BE2C (cell line): ENCODE measurements at regions not wholly inside any gene's neighbourhood (a gene's known extent, or its start where the extent isn't known, plus 50 kb on each side); places are given as distances from the start of the nearest gene placed in this dataset.

Source experiments
- DNase-seq: peaks from one replicate; pipeline ENCODE4 v3.0.0-alpha.2; 2020
- H3K27me3 ChIP-seq: fragments of 250-450 bp; sonication (Bioruptor Pico); 2 replicates; pipeline ENCODE4 v1.5.1; 2020; ENCODE audit warnings: mild to moderate bottlenecking
- H3K36me3 ChIP-seq: fragments of 250-450 bp; sonication (Bioruptor Pico); 2 replicates; pipeline ENCODE4 v1.5.1; 2020; ENCODE audit warnings: mild to moderate bottlenecking
- H3K4me1 ChIP-seq: fragments of 250-450 bp; sonication (Bioruptor Pico); 2 replicates; pipeline ENCODE4 v1.5.1; 2020
- H3K4me3 ChIP-seq: 2 replicates; pipeline ENCODE4 v1.5.1; 2011; ENCODE audit warnings: low read depth, low read length
- H3K9me3 ChIP-seq: fragments of 250-450 bp; sonication (Bioruptor Pico); 2 replicates; pipeline ENCODE4 v1.5.1; 2020
- CTCF ChIP-seq: IDR thresholded peaks from 2 replicates; pipeline ENCODE4 v1.5.1; 2012; ENCODE audit warnings: mild to moderate bottlenecking, low read depth, low read length

DNA sequence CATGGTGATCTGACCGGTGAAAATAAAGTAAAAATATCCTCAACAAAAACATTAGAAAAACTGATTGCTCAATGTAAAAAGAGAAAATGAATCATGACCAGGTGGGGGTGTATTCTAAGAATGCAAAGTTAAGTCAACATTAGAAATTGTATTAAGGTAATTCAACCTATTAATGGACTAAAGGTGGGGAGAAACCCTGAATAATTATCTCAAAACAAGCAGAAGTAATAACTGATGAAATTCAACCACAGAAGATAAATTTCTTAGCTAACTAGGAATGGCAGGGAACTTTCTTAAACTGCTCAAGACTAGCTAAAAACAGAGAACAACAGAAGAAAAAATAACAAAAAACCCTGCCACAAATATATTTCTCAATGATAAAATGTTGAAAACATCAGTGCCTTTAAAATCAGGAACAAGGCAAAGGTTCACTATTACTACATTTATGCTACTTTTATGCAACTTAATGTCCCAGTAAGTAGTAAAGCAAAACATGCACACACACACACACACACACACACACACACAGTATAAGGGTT, 204.4 kb upstream of the THBS1 start:
- no peaks in the 10 kb centered on the region for H3K36me3 ChIP-seq
- peaks cover 7% of the 10 kb centered on the region; the same call in 1 of the 2 replicates for H3K27me3 ChIP-seq
- no peak for TF ChIP-seq CTCF
- DNase-seq = no peak
- no peaks in the 10 kb centered on the region for H3K9me3 ChIP-seq
- H3K4me1 ChIP-seq = no peaks in the 10 kb centered on the region
- no peak overlapping the region for H3K4me3 ChIP-seq

GRCh38 chr15:39381517-39381916, 199.4 kb upstream of the THBS1 start:
- no peak for TF ChIP-seq CTCF
- no peaks in the 10 kb centered on the region for H3K9me3 ChIP-seq
- no peak for DNase-seq
- no peaks in the 10 kb centered on the region for H3K36me3 ChIP-seq
- H3K4me3 ChIP-seq = no peak overlapping the region
- no peaks in the 10 kb centered on the region for H3K4me1 ChIP-seq
- no peaks in the 10 kb centered on the region for H3K27me3 ChIP-seq

DNA sequence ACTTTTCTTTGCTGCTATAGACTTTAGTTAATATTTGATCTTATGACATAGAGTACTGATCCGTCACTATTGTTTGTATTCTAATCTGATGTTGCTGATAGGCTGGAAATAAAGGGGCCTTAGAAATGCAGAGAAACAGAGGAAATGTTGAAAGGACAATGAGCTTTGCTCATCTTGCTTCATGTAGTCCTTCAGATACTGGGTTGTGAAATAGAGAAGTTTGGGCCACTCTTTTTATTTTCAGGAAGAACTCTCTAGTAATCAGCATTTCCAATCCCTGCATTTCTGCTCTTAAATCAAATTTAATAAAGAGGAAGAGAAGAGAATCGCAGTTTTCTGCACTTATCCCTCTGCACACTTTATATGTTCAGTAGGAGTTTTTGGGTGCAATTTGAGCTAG, 192.8 kb upstream of the THBS1 start:
- H3K4me1 ChIP-seq = no peaks in the 10 kb centered on the region
- DNase-seq = no peak

GRCh38 chr15:39391230-39391629, 189.6 kb upstream of the THBS1 start:
- Histone ChIP-seq H3K36me3 (no peaks in the 10 kb centered on the region), H3K4me3 (no peak overlapping the region), H3K27me3 (no peaks in the 10 kb centered on the region), H3K9me3 (no peaks in the 10 kb centered on the region), H3K4me1 (no peaks in the 10 kb centered on the region)
- DNase-seq = no peak
- no peak for TF ChIP-seq CTCF

More for the DNA sequence above, 192.8 kb upstream of the THBS1 start:
- Histone ChIP-seq H3K9me3 (no peaks in the 10 kb centered on the region), H3K36me3 (no peaks in the 10 kb centered on the region), H3K27me3 (no peaks in the 10 kb centered on the region), H3K4me3 (no peak overlapping the region)
- TF ChIP-seq CTCF = no peak

- H3K4me1 ChIP-seq = no peaks in the 10 kb centered on the region
- no peak for TF ChIP-seq CTCF
These were observed 188.3 kb upstream of the THBS1 start for GRCh38 chr15:39392469-39393047.

DNA sequence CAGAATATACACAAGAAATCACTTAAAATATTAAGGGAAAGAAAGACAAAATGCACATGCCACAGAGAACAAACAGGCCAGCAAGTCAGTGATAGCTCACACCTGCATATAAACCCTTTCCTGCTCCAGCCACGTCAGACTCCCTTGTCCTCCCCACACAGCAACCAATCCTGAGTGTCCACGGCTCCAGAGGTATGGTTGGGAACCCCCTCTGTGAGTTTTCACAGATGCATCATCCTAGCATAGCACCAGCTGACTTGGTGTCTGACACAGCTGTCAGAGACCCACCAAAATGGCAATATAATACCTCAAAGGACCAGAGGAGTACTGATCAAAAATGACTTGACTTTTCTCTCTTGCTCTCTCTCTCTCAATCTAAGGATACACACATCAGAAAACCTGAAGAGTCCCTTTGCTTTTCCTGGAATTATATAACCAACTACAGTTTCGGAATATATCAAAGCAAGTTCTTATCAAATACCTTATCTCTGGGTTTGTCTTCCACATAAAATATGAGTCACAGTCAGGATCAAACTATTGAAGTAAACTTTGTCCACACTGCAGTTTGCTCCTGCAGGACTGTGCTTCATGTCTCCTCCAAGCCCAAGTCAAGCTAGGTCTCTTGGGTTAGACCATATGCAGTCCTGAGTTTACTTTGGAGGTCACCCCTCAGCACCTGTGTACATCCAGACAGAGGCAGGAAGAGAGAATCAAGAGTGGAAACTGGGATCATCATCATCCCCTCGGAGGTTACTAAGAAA, 187.1 kb upstream of the THBS1 start:
- H3K9me3 ChIP-seq = no peaks in the 10 kb centered on the region
- DNase-seq = no peak
- H3K36me3 ChIP-seq = no peaks in the 10 kb centered on the region
- no peak for TF ChIP-seq CTCF
- no peaks in the 10 kb centered on the region for H3K4me1 ChIP-seq
- no peaks in the 10 kb centered on the region for H3K27me3 ChIP-seq
- H3K4me3 ChIP-seq = no peak overlapping the region

More at GRCh38 chr15:39392469-39393047, 188.3 kb upstream of the THBS1 start:
- no peaks in the 10 kb centered on the region for H3K36me3 ChIP-seq
- H3K4me3 ChIP-seq = no peak overlapping the region
- peak; percentile 16 for DNase-seq
- H3K9me3 ChIP-seq = no peaks in the 10 kb centered on the region
- H3K27me3 ChIP-seq = no peaks in the 10 kb centered on the region
